ENCODE measurements at regions not wholly inside any gene's neighbourhood (a gene's known extent, or its start where the extent isn't known, plus 50 kb on each side); places are given as distances from the start of the nearest gene placed in this dataset.

GRCh38 chr1:29981586-29982239 is 741.7 kb downstream of the MATN1 start:
- no peak for DNase-seq
- Histone ChIP-seq H3K4me1 (no peaks in the 10 kb centered on the region), H3K36me3 (no peaks in the 10 kb centered on the region), H3K9me3 (no peaks in the 10 kb centered on the region), H3K4me3 (ENCODE audit: low read depth, low read length) (no peak overlapping the region), H3K27me3 (no peaks in the 10 kb centered on the region)
- TF ChIP-seq CTCF (IDR thresholded peaks at IDR 0.05; ENCODE audit: low read depth, low read length), result no peak

- no peaks in the 10 kb centered on the region for H3K4me1 ChIP-seq
- no peak for TF ChIP-seq CTCF (IDR thresholded peaks at IDR 0.05; ENCODE audit: low read depth, low read length)
- no peaks in the 10 kb centered on the region for H3K36me3 ChIP-seq
- no peak for DNase-seq
- H3K4me3 ChIP-seq (ENCODE audit: low read depth, low read length), result no peak overlapping the region
- H3K9me3 ChIP-seq, result no peaks in the 10 kb centered on the region
- H3K27me3 ChIP-seq, result no peaks in the 10 kb centered on the region
Observed at GRCh38 chr1:29977550-29977949, 741.2 kb downstream of the PTPRU start.

- no peak for DNase-seq
- no peaks in the 10 kb centered on the region for H3K36me3 ChIP-seq
- no peaks in the 10 kb centered on the region for H3K4me1 ChIP-seq
- no peaks in the 10 kb centered on the region for H3K9me3 ChIP-seq
- H3K27me3 ChIP-seq, result no peaks in the 10 kb centered on the region
- no peak overlapping the region for H3K4me3 ChIP-seq (ENCODE audit: low read depth, low read length)
- TF ChIP-seq CTCF (IDR thresholded peaks at IDR 0.05; ENCODE audit: low read depth, low read length), result no peak
Observed at GRCh38 chr1:29975036-29975694, 738.8 kb downstream of the PTPRU start.

GRCh38 chr1:29974316-29974724 is 738.0 kb downstream of the PTPRU start:
- no peaks in the 10 kb centered on the region for H3K27me3 ChIP-seq
- H3K9me3 ChIP-seq, result no peaks in the 10 kb centered on the region
- H3K4me1 ChIP-seq, result no peaks in the 10 kb centered on the region
- no peak overlapping the region for H3K4me3 ChIP-seq (ENCODE audit: low read depth, low read length)
- no peak for DNase-seq
- TF ChIP-seq CTCF (IDR thresholded peaks at IDR 0.05; ENCODE audit: low read depth, low read length), result no peak
- no peaks in the 10 kb centered on the region for H3K36me3 ChIP-seq

GRCh38 chr1:29973406-29973805 is 737.1 kb downstream of the PTPRU start:
- DNase-seq, result no peak
- no peaks in the 10 kb centered on the region for H3K27me3 ChIP-seq

More at GRCh38 chr1:29973406-29973805, 737.1 kb downstream of the PTPRU start:
- no peaks in the 10 kb centered on the region for H3K4me1 ChIP-seq
- no peak for TF ChIP-seq CTCF (IDR thresholded peaks at IDR 0.05; ENCODE audit: low read depth, low read length)
- H3K4me3 ChIP-seq (ENCODE audit: low read depth, low read length), result no peak overlapping the region
- no peaks in the 10 kb centered on the region for H3K36me3 ChIP-seq
- no peaks in the 10 kb centered on the region for H3K9me3 ChIP-seq
